OCI-LY7 (cell line): ENCODE measurements at regions not wholly inside any gene's neighbourhood (a gene's known extent, or its start where the extent isn't known, plus 50 kb on each side); places are given as distances from the start of the nearest gene placed in this dataset.

Experiments
- BruUV-seq: library from RNA; stranded (reverse); fragments of 400-500 nt; replicated peaks from 2 replicates; lab custom pipeline; 2021; lab: Mats Ljungman, UMichigan
- CTCF ChIA-PET: fragments of 300-600 bp; sonication (Branson Sonifier 250); formaldehyde crosslinking; loops from one replicate; lab custom pipeline; 2022; ENCODE audit warnings: antibody characterized with exemption; ENCODE audit not compliant: unreplicated experiment; lab: Charles Lee
- POLR2A ChIA-PET: fragments of 300-600 bp; sonication (Branson Sonifier 250); formaldehyde crosslinking; loops from one replicate; lab custom pipeline; 2022; ENCODE audit warnings: antibody characterized with exemption; lab: Charles Lee
- DNase-seq: peaks from one replicate; pipeline ENCODE4 v3.0.0-alpha.2; 2015; ENCODE audit warnings: low spot score
- H2AFZ ChIP-seq: fragments of 200-600 bp; sonication (generic), shearing (Covaris generic); 2 replicates; pipeline ENCODE4 v1.6.1; 2014; ENCODE audit warnings: mild to moderate bottlenecking, antibody characterized with exemption, low read length, moderate library complexity
- H3K27ac ChIP-seq: fragments of 200-600 bp; sonication (generic); 2 replicates; pipeline ENCODE4 v1.5.1; 2014; ENCODE audit warnings: mixed run types, low read depth, mild to moderate bottlenecking, moderate library complexity, low read length, inconsistent platforms; ENCODE audit not compliant: poor library complexity, severe bottlenecking
- H3K36me3 ChIP-seq: fragments of 200-600 bp; sonication (generic); 2 replicates; pipeline ENCODE4 v1.6.1; 2014; ENCODE audit warnings: mild to moderate bottlenecking, antibody characterized with exemption, low read length, moderate library complexity, mixed read lengths; ENCODE audit not compliant: insufficient read depth
- H3K4me1 ChIP-seq: fragments of 200-600 bp; sonication (generic); 2 replicates; pipeline ENCODE4 v1.5.1; 2014; ENCODE audit warnings: mild to moderate bottlenecking, low read length; ENCODE audit not compliant: insufficient read depth, poor library complexity, severe bottlenecking
- H3K4me2 ChIP-seq: fragments of 200-600 bp; sonication (generic); 2 replicates; pipeline ENCODE4 v1.6.1; 2014; ENCODE audit warnings: mild to moderate bottlenecking, low read length
- H3K4me3 ChIP-seq: fragments of 200-600 bp; sonication (generic); 2 replicates; pipeline ENCODE4 v1.5.1; 2014; ENCODE audit warnings: mild to moderate bottlenecking, low read depth, low read length; ENCODE audit not compliant: poor library complexity, severe bottlenecking
- H3K79me2 ChIP-seq: fragments of 200-600 bp; sonication (generic); 2 replicates; pipeline ENCODE4 v1.6.1; 2016; ENCODE audit warnings: low read depth, mild to moderate bottlenecking, low read length, moderate library complexity, mixed read lengths; ENCODE audit not compliant: insufficient read depth
- H3K9me2 ChIP-seq: fragments of 200-600 bp; sonication (generic); 2 replicates; pipeline ENCODE4 v1.6.1; 2016; ENCODE audit warnings: mild to moderate bottlenecking, low read length, mixed read lengths; ENCODE audit not compliant: insufficient read depth
- H3K9me3 ChIP-seq: fragments of 200-600 bp; sonication (generic); 2 replicates; pipeline ENCODE4 v1.6.1; 2014; ENCODE audit warnings: mild to moderate bottlenecking, mixed run types, low read length, mixed read lengths
- H4K20me1 ChIP-seq: fragments of 200-600 bp; sonication (generic); 2 replicates; pipeline ENCODE4 v1.6.1; 2014; ENCODE audit warnings: mild to moderate bottlenecking, antibody characterized with exemption, low read length, moderate library complexity, mixed read lengths; ENCODE audit not compliant: insufficient read depth
- EZH2phosphoT487 ChIP-seq: fragments of 200-600 bp; sonication (generic); IDR thresholded peaks from 2 replicates; pipeline ENCODE4 v1.6.1; 2018; ENCODE audit warnings: low read depth, borderline replicate concordance, mild to moderate bottlenecking, mixed run types, antibody characterized with exemption, low read length, moderate library complexity, mixed read lengths
- intact Hi-C: fragments of 100-400 bp; cut with micrococcal nuclease; formaldehyde crosslinking; loops from one replicate; pipeline ENCODE4 v1.10.0; 2022; ENCODE audit not compliant: unreplicated experiment
- TF ChIP-seq, protein P1 (sequence below): fragments of 200-600 bp; sonication (generic); conservative IDR thresholded peaks from 2 replicates; pipeline ENCODE4 v1.5.1; 2014; ENCODE audit warnings: mild to moderate bottlenecking, antibody characterized with exemption, low read length, moderate library complexity, mixed read lengths

DNA sequence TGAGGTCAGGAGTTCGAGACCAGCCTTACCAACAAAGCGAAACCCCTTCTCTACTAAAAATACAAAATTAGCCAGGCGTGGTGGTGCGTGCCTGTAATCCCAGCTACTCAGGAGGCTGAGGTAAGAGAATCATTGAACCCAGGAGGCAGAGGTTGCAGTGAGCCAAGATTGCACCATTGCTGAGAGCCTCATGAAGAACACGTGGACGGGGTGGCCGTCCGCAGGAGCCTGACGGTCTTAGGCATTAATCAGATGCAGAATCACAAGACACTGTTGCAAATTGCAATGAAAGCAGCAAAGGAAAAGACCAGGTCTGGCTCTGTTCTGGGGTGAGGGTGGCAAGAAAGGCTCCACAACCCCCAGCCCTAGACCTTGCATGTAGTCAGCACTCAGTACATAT is 104.0 kb upstream of the SLC66A3 start:
- Histone ChIP-seq H3K9me3 (no peaks in the 10 kb centered on the region), H3K79me2 (no peaks in the 10 kb centered on the region), H4K20me1 (no peaks in the 10 kb centered on the region), H3K27ac (no peak overlapping the region), H3K4me2 (no peak overlapping the region), H3K4me1 (no peaks in the 10 kb centered on the region), H3K4me3 (no peak overlapping the region), H3K9me2 (no peaks in the 10 kb centered on the region), H3K36me3 (no peaks in the 10 kb centered on the region), H2AFZ (no peak overlapping the region)
- no TSS peak for BruUV-seq
- intact Hi-C loops = no loop called here
- no peak for DNase-seq
- CTCF ChIA-PET = no interaction called here
- POLR2A ChIA-PET = no interaction called here
- no peak for TF ChIP-seq EZH2phosphoT487
- TF ChIP-seq, protein P1, sequence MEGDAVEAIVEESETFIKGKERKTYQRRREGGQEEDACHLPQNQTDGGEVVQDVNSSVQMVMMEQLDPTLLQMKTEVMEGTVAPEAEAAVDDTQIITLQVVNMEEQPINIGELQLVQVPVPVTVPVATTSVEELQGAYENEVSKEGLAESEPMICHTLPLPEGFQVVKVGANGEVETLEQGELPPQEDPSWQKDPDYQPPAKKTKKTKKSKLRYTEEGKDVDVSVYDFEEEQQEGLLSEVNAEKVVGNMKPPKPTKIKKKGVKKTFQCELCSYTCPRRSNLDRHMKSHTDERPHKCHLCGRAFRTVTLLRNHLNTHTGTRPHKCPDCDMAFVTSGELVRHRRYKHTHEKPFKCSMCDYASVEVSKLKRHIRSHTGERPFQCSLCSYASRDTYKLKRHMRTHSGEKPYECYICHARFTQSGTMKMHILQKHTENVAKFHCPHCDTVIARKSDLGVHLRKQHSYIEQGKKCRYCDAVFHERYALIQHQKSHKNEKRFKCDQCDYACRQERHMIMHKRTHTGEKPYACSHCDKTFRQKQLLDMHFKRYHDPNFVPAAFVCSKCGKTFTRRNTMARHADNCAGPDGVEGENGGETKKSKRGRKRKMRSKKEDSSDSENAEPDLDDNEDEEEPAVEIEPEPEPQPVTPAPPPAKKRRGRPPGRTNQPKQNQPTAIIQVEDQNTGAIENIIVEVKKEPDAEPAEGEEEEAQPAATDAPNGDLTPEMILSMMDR = no peak

DNA sequence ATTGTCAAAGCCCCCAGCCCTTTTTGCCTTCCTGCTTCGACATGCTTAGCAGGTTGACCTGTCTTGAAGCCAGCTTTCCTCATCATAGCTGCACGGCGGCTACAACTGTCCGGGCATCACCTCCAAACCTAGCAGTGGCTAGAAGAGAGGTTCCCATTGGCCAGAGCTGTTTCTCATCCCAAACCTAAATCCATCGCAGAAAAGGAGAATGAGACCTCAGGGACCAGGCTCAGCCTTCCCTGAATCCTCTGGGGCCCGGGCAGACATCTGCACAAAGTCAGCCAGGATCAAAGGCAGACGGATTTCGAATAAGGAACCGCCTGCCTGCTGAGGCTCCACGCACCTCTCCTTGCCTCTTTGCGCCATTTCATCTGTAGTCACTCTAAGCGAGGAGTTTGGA is 101.7 kb upstream of the SLC66A3 start:
- no peaks in the 10 kb centered on the region for H3K9me3 ChIP-seq
- ChIA-PET CTCF (no interaction called here), POLR2A (no interaction called here)
- H3K4me3 ChIP-seq = no peak overlapping the region
- no peak for DNase-seq
- TF ChIP-seq, protein P1 = no peak
- TF ChIP-seq EZH2phosphoT487 = no peak
- no peaks in the 10 kb centered on the region for H3K36me3 ChIP-seq
- H3K4me1 ChIP-seq = no peaks in the 10 kb centered on the region
- H3K4me2 ChIP-seq = no peak overlapping the region
- intact Hi-C loops = no loop called here
- no peaks in the 10 kb centered on the region for H3K9me2 ChIP-seq
- BruUV-seq = no TSS peak
- no peak overlapping the region for H2AFZ ChIP-seq
- H3K79me2 ChIP-seq = no peaks in the 10 kb centered on the region
- H4K20me1 ChIP-seq = no peaks in the 10 kb centered on the region
- no peak overlapping the region for H3K27ac ChIP-seq

DNA sequence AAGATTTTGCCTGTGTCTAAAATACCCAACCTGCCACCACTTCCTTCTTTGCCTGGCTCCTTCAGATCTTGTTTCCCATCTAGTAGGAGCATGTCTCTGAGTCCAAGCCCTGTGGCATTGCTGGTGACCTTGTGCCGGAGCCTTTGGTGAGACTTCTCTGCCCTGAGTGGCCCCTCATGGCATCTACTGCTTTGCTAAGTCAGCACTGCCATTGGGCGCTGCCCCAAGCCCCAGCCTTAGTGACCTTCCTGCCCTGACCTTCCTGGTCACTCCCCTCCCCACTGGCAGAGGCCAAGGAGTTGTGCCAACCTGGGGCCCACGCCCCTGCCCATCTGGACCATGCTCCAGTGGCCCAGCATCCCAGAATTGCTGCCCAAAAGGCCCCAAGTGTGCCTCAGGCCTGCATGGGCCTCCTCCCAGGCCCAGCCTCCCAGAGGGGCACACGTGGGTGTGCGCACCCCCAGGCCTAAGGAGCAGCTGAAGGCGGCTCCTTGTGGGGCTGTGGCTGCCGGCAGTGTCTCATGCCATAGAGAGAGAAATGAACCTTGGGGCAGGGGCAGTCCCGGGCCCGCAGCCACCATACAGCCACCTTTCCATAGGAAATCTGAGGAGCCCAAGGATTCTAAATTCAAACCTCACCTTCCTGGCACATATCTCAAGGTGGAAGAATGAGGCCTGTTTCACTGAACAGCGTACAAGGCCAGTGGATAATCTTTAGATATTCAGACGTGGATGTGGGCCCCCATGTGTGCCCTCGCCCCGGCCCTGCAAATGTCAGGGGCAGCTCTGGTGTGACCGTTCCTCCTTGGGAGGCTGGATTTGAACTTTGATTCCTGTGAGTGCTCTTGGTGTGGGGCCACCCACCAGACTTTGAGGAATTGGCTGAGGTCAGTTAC is 100.2 kb upstream of the SLC66A3 start:
- POLR2A ChIA-PET = interaction anchor here (0.6 kb wide), 1 partner anchor 133 kb away, joined by 3 read pairs; no protein-coding TSS in a partner anchor

More for the DNA sequence above, 100.2 kb upstream of the SLC66A3 start:
- H3K9me3 ChIP-seq = no peaks in the 10 kb centered on the region
- intact Hi-C loops = no loop called here
- CTCF ChIA-PET = no interaction called here
- DNase-seq = no peak
- H4K20me1 ChIP-seq = no peaks in the 10 kb centered on the region
- H3K4me2 ChIP-seq = no peak overlapping the region
- no peaks in the 10 kb centered on the region for H3K4me1 ChIP-seq
- H3K79me2 ChIP-seq = no peaks in the 10 kb centered on the region
- no TSS peak for BruUV-seq
- H3K36me3 ChIP-seq = no peaks in the 10 kb centered on the region
- no peak overlapping the region for H3K4me3 ChIP-seq
- no peaks in the 10 kb centered on the region for H3K9me2 ChIP-seq
- no peak for TF ChIP-seq EZH2phosphoT487
- TF ChIP-seq, protein P1 = no peak
- no peak overlapping the region for H2AFZ ChIP-seq
- H3K27ac ChIP-seq = no peak overlapping the region
